ENCODE measurements at regions not wholly inside any gene's neighbourhood (a gene's known extent, or its start where the extent isn't known, plus 50 kb on each side); places are given as distances from the start of the nearest gene placed in this dataset.

- Histone ChIP-seq H3K79me2 (ENCODE audit: control insufficient read depth, low read length) (no peaks in the 10 kb centered on the region), H3K27me3 (ENCODE audit: control insufficient read depth, low read length) (no peaks in the 10 kb centered on the region), H4K20me1 (ENCODE audit: control insufficient read depth, insufficient read depth, low read depth, low read length) (no peaks in the 10 kb centered on the region), H3K4me1 (ENCODE audit: control insufficient read depth, low read length) (no peaks in the 10 kb centered on the region), H3K36me3 (ENCODE audit: control insufficient read depth, low read length) (no peaks in the 10 kb centered on the region), H3K27ac (ENCODE audit: low read depth, low read length) (no peak overlapping the region), H3K4me3 (ENCODE audit: low read length) (no peak overlapping the region), H3K9me2 (replicated peaks; ENCODE audit: control insufficient read depth, low read length) (no peaks in the 10 kb centered on the region), H3K4me2 (ENCODE audit: low read length) (no peak overlapping the region), H3K9me3 (ENCODE audit: control insufficient read depth, insufficient read depth, low read length) (no peaks in the 10 kb centered on the region), H3F3A (ENCODE audit: control insufficient read depth, insufficient read depth) (no peaks in the 10 kb centered on the region)
- no peak for TF ChIP-seq EZH2phosphoT487 (IDR thresholded peaks at IDR 0.05; ENCODE audit: borderline replicate concordance, low read length)
- TF ChIP-seq, protein P1, sequence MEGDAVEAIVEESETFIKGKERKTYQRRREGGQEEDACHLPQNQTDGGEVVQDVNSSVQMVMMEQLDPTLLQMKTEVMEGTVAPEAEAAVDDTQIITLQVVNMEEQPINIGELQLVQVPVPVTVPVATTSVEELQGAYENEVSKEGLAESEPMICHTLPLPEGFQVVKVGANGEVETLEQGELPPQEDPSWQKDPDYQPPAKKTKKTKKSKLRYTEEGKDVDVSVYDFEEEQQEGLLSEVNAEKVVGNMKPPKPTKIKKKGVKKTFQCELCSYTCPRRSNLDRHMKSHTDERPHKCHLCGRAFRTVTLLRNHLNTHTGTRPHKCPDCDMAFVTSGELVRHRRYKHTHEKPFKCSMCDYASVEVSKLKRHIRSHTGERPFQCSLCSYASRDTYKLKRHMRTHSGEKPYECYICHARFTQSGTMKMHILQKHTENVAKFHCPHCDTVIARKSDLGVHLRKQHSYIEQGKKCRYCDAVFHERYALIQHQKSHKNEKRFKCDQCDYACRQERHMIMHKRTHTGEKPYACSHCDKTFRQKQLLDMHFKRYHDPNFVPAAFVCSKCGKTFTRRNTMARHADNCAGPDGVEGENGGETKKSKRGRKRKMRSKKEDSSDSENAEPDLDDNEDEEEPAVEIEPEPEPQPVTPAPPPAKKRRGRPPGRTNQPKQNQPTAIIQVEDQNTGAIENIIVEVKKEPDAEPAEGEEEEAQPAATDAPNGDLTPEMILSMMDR (IDR thresholded peaks at IDR 0.05; ENCODE audit: low read depth, low read length, poor library complexity, severe bottlenecking): no peak
Measured at GRCh38 chr6:23587582-23587981, 538.4 kb upstream of the NRSN1 start.

DNA sequence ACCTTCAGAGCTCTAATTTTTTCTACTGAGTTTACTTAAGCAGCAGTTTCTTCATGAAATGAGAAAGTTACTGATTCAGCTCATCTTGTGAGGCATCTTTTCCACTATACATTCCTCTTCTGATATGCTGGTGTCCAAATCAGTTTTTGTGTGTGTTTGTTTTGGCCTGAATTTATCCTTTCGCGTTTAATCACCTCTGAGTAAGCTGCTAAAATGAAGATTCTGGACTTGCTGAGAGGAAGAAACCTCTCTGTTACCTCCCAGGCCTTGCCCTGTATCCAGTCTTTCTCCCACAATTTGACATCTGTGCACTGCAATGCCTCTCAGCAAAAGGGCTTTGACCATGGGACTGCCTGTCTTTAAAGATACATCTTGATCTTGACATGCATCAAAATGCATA, 536.2 kb upstream of the NRSN1 start:
- Histone ChIP-seq H4K20me1 (ENCODE audit: control insufficient read depth, insufficient read depth, low read depth, low read length) (no peaks in the 10 kb centered on the region), H3K27ac (ENCODE audit: low read depth, low read length) (no peak overlapping the region)
- TF ChIP-seq, protein P1 (IDR thresholded peaks at IDR 0.05; ENCODE audit: low read depth, low read length, poor library complexity, severe bottlenecking): no peak
- TF ChIP-seq EZH2phosphoT487 (IDR thresholded peaks at IDR 0.05; ENCODE audit: borderline replicate concordance, low read length): no peak

DNA sequence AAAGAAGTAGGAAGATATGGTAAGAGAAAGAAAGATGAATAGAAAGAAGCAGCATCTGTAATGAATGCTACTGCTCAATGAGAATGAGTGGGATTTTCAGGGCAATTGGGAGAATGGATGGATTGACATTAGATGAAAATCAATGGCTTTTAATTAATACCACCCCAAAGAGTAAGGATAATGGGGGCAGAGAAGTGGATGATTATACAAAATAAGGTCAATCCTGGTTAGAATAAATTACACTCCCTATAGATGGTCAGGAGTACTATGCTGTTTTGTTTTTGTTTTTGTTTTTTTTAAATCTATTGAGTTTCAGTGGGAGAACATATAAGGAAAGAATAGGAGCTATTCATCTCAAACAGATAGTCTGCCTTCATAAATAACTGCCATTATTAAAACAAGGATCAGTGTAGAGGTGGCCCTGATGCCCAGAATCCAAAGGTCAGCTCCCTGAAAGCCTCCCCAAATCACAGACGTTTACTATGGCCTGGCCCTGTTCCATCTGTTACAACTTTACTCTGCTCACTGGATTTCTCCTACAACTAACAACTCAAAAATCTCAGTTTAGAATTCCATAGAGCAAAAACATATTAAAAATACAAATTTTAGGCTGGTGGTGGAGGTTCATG, 535.4 kb upstream of the NRSN1 start:
- no peaks in the 10 kb centered on the region for H3K9me2 ChIP-seq (replicated peaks; ENCODE audit: control insufficient read depth, low read length)
- H3K4me2 ChIP-seq (ENCODE audit: low read length): no peak overlapping the region
- no peaks in the 10 kb centered on the region for H3K79me2 ChIP-seq (ENCODE audit: control insufficient read depth, low read length)
- TF ChIP-seq, protein P1 (IDR thresholded peaks at IDR 0.05; ENCODE audit: low read depth, low read length, poor library complexity, severe bottlenecking): no peak
- no peak for TF ChIP-seq EZH2phosphoT487 (IDR thresholded peaks at IDR 0.05; ENCODE audit: borderline replicate concordance, low read length)
- no peaks in the 10 kb centered on the region for H3K4me1 ChIP-seq (ENCODE audit: control insufficient read depth, low read length)
- no peaks in the 10 kb centered on the region for H3F3A ChIP-seq (ENCODE audit: control insufficient read depth, insufficient read depth)
- H3K27ac ChIP-seq (ENCODE audit: low read depth, low read length): no peak overlapping the region
- H4K20me1 ChIP-seq (ENCODE audit: control insufficient read depth, insufficient read depth, low read depth, low read length): no peaks in the 10 kb centered on the region
- H3K4me3 ChIP-seq (ENCODE audit: low read length): no peak overlapping the region
- H3K27me3 ChIP-seq (ENCODE audit: control insufficient read depth, low read length): no peaks in the 10 kb centered on the region
- no peaks in the 10 kb centered on the region for H3K9me3 ChIP-seq (ENCODE audit: control insufficient read depth, insufficient read depth, low read length)
- H3K36me3 ChIP-seq (ENCODE audit: control insufficient read depth, low read length): no peaks in the 10 kb centered on the region

More for the DNA sequence above, 536.2 kb upstream of the NRSN1 start:
- no peak overlapping the region for H3K4me3 ChIP-seq (ENCODE audit: low read length)
- no peaks in the 10 kb centered on the region for H3K4me1 ChIP-seq (ENCODE audit: control insufficient read depth, low read length)
- no peak overlapping the region for H3K4me2 ChIP-seq (ENCODE audit: low read length)
- H3K79me2 ChIP-seq (ENCODE audit: control insufficient read depth, low read length): no peaks in the 10 kb centered on the region
- H3K36me3 ChIP-seq (ENCODE audit: control insufficient read depth, low read length): no peaks in the 10 kb centered on the region
- H3F3A ChIP-seq (ENCODE audit: control insufficient read depth, insufficient read depth): no peaks in the 10 kb centered on the region
- no peaks in the 10 kb centered on the region for H3K9me2 ChIP-seq (replicated peaks; ENCODE audit: control insufficient read depth, low read length)
- H3K9me3 ChIP-seq (ENCODE audit: control insufficient read depth, insufficient read depth, low read length): no peaks in the 10 kb centered on the region
- no peaks in the 10 kb centered on the region for H3K27me3 ChIP-seq (ENCODE audit: control insufficient read depth, low read length)

Data from DOHH2 (cell line).